Adrenal gland (tissue), 9 donors: ENCODE measurements at regions not wholly inside any gene's neighbourhood (a gene's known extent, or its start where the extent isn't known, plus 50 kb on each side); places are given as distances from the start of the nearest gene placed in this dataset.
"Not testable (repeated sequence)": the region's sequence is repeated elsewhere in the genome, so short reads cannot be mapped to it uniquely, and the experiment has no call there.

Experiments used
- DNase-seq, 7 donors: peaks; one replicate each; pipeline ENCODE4 v3.0.0-alpha.2; 2019 to 2020
- H3K27ac ChIP-seq, 5 donors: fragments of 200-600 bp; sonication (generic) in 4 of 5; 1 replicate in 3 of 5; 2 replicates in 2 of 5; pipeline versions ENCODE4 v1.5.1 to v1.8.0; 2016 to 2020; ENCODE audit warnings: mild to moderate bottlenecking in 1 of 5
- H3K27me3 ChIP-seq: fragments of 200-600 bp; 2 replicates; pipeline ENCODE4 v1.8.0; 2021
- H3K36me3 ChIP-seq, 2 donors: fragments of 200-600 bp; replicated peaks in 1 of 2; 1 replicate in 1 of 2; 2 replicates in 1 of 2; pipeline versions ENCODE4 v1.5.1 to v1.8.0; 2018 to 2022
- H3K4me1 ChIP-seq, 2 donors: fragments of 200-600 bp; replicated peaks in 1 of 2; 1 replicate in 1 of 2; 2 replicates in 1 of 2; pipeline versions ENCODE4 v1.5.1 to v1.8.0; 2018 to 2021
- H3K4me3 ChIP-seq, 4 donors: fragments of 200-600 bp; sonication (generic) in 3 of 4; one replicate each; pipeline ENCODE4 v1.5.1; 2016 to 2018
- H3K9me3 ChIP-seq, 3 donors: fragments of 200-600 bp; sonication (generic) in 1 of 3; replicated peaks in 1 of 3; 1 replicate in 2 of 3; 2 replicates in 1 of 3; pipeline versions ENCODE4 v1.5.1 to v1.8.0; 2016 to 2021
- CTCF ChIP-seq, 6 experiments: fragments of 450-650 bp in 4 of 6; fragments of 200-600 bp in 2 of 6; sonication (generic) in 1 of 6; IDR thresholded peaks; 1 replicate in 5 of 6; 2 replicates in 1 of 6; pipeline versions ENCODE4 v1.5.1 to v1.8.0; 2016 to 2021; ENCODE audit warnings: antibody characterized with exemption in 6 of 6, mild to moderate bottlenecking in 2 of 6, moderate library complexity in 1 of 6
- POLR2A ChIP-seq, 2 donors: fragments of 450-650 bp; IDR thresholded peaks; one replicate each; pipeline ENCODE4 v1.6.1; 2017; ENCODE audit warnings: antibody characterized with exemption in 2 of 2, mild to moderate bottlenecking in 2 of 2, moderate library complexity in 1 of 2
- WGBS, 4 donors: extraction: QIAGEN DNeasy Blood & Tissue Kit in 2 of 4; methylation state at CpG; one replicate each; pipeline versions ENCODE4 v1.1.5 to v1.1.7; 2013 to 2017; 5-methylcytosine and 5-hydroxymethylcytosine counted together
- intact Hi-C, 2 donors: fragments of 100-400 bp; cut with DNase I; formaldehyde crosslinking; loops; one replicate each; pipeline versions ENCODE4 v1.14.1 to v1.15.0; 2022 to 2023
- donor health status: healthy with polysubstance abuse.
- donor health status: Bipolar disorder and iron deficiency.
- donor health status: DM: yes; HTN: yes; CAD: no.
- donor health status: DM: no; HTN: no; CAD: no.
- donor health status: DM: no; HTN: no; CAD: no.

GRCh38 chr2:208757364-208757763 lies 350.8 kb downstream of the PTH2R start:
- Histone ChIP-seq H3K27ac (no peak overlapping the region), H3K36me3 (no peaks in the 10 kb centered on the region), H3K4me1 (no peaks in the 10 kb centered on the region), H3K27me3 (no peaks in the 10 kb centered on the region), H3K4me3 (no peak overlapping the region), H3K9me3 (no peaks in the 10 kb centered on the region)
- no peak for DNase-seq
- intact Hi-C loops, result no loop called here
- 36 to 69% (median 53%) methylated on average over 1 of the region's 1 CpG for WGBS, 4 donors
- TF ChIP-seq POLR2A (IDR thresholded peaks at IDR 0.05) (no peak), CTCF (IDR thresholded peaks at IDR 0.05) (no peak)

- WGBS, 4 donors, result 79 to 86% (median 85%) methylated on average over 2 of the region's 2 CpGs
Observed at GRCh38 chr2:208773074-208773473, 366.5 kb downstream of the PTH2R start.

GRCh38 chr2:208781166-208781565 lies 374.6 kb downstream of the PTH2R start:
- 72 to 88% (median 76%) methylated on average over 1 of the region's 1 CpG for WGBS, 4 donors
- no peak overlapping the region for H3K4me3 ChIP-seq
- no peaks in the 10 kb centered on the region for H3K4me1 ChIP-seq
- intact Hi-C loops, result no loop called here
- H3K36me3 ChIP-seq, result no peaks in the 10 kb centered on the region
- TF ChIP-seq POLR2A (IDR thresholded peaks at IDR 0.05), result no peak
- no peak for TF ChIP-seq CTCF (IDR thresholded peaks at IDR 0.05)
- no peak for DNase-seq
- H3K27ac ChIP-seq, result no peak overlapping the region
- no peaks in the 10 kb centered on the region for H3K27me3 ChIP-seq
- no peaks in the 10 kb centered on the region for H3K9me3 ChIP-seq

More at GRCh38 chr2:208773074-208773473, 366.5 kb downstream of the PTH2R start:
- H3K27me3 ChIP-seq, H3K36me3 ChIP-seq, H3K9me3 ChIP-seq, H3K4me3 ChIP-seq, H3K27ac ChIP-seq, H3K4me1 ChIP-seq, DNase-seq, intact Hi-C loops: not testable (repeated sequence)

GRCh38 chr2:208782097-208782496 lies 375.5 kb downstream of the PTH2R start:
- WGBS, 4 donors, result 46 to 90% (median 77%) methylated on average over 6 of the region's 6 CpGs
- H3K36me3 ChIP-seq, result no peaks in the 10 kb centered on the region
- no peak for DNase-seq
- intact Hi-C loops, result no loop called here
- no peaks in the 10 kb centered on the region for H3K9me3 ChIP-seq
- H3K4me3 ChIP-seq, result no peak overlapping the region
- no peak for TF ChIP-seq CTCF (IDR thresholded peaks at IDR 0.05)
- TF ChIP-seq POLR2A (IDR thresholded peaks at IDR 0.05), result no peak
- no peaks in the 10 kb centered on the region for H3K4me1 ChIP-seq
- H3K27me3 ChIP-seq, result no peaks in the 10 kb centered on the region
- H3K27ac ChIP-seq, result no peak overlapping the region

GRCh38 chr2:208783184-208783583 lies 376.6 kb downstream of the PTH2R start:
- H3K27me3 ChIP-seq, result no peaks in the 10 kb centered on the region
- no peak overlapping the region for H3K27ac ChIP-seq
- no peak overlapping the region for H3K4me3 ChIP-seq
- no peaks in the 10 kb centered on the region for H3K9me3 ChIP-seq
- intact Hi-C loops, result no loop called here
- no peak for DNase-seq
- no peaks in the 10 kb centered on the region for H3K36me3 ChIP-seq
- H3K4me1 ChIP-seq, result no peaks in the 10 kb centered on the region
- TF ChIP-seq POLR2A (IDR thresholded peaks at IDR 0.05) (no peak), CTCF (IDR thresholded peaks at IDR 0.05) (no peak)

- DNase-seq, intact Hi-C loops, H3K4me1 ChIP-seq, H3K27me3 ChIP-seq, H3K4me3 ChIP-seq, H3K9me3 ChIP-seq, H3K27ac ChIP-seq, H3K36me3 ChIP-seq: not testable (repeated sequence)
- WGBS, 4 donors, result 76 to 91% (median 84%) methylated on average over 1 to 9 of the region's 9 CpGs
Observed at GRCh38 chr2:208784774-208785173, 378.2 kb downstream of the PTH2R start.
